H9 (cell line): ENCODE measurements at regions not wholly inside any gene's neighbourhood (a gene's known extent, or its start where the extent isn't known, plus 50 kb on each side); places are given as distances from the start of the nearest gene placed in this dataset.

ENCODE experiments used
- DNase-seq: peaks from one replicate; pipeline ENCODE4 v3.0.0-alpha.2; 2017
- H2AFZ ChIP-seq: one replicate; pipeline ENCODE4 v1.6.1; 2013; ENCODE audit warnings: mild to moderate bottlenecking, low read length, control low read depth, moderate library complexity
- H2AK5ac ChIP-seq: 2 replicates; pipeline ENCODE4 v1.6.1; 2013; ENCODE audit warnings: low read length, control low read depth, mixed read lengths; ENCODE audit not compliant: insufficient read length
- H2BK120ac ChIP-seq: one replicate; pipeline ENCODE4 v1.6.1; 2013; ENCODE audit warnings: low read depth, mild to moderate bottlenecking, low read length, control low read depth, inconsistent platforms; ENCODE audit not compliant: poor library complexity, severe bottlenecking
- H2BK12ac ChIP-seq: 2 replicates; pipeline ENCODE4 v1.6.1; 2013; ENCODE audit warnings: low read length, control low read depth, mixed read lengths, low read depth; ENCODE audit not compliant: insufficient read length
- H2BK15ac ChIP-seq: 2 replicates; pipeline ENCODE4 v1.6.1; 2013; ENCODE audit warnings: low read depth, low read length, control low read depth
- H2BK20ac ChIP-seq: one replicate; pipeline ENCODE4 v1.6.1; 2013; ENCODE audit warnings: low read depth, mild to moderate bottlenecking, low read length, control low read depth, inconsistent platforms; ENCODE audit not compliant: poor library complexity, severe bottlenecking
- H2BK5ac ChIP-seq: 2 replicates; pipeline ENCODE4 v1.6.1; 2013; ENCODE audit warnings: low read length, control low read depth, mixed read lengths; ENCODE audit not compliant: insufficient read length
- H3K14ac ChIP-seq: 2 replicates; pipeline ENCODE4 v1.6.1; 2013; ENCODE audit warnings: low read length, control low read depth; ENCODE audit not compliant: insufficient read depth
- H3K18ac ChIP-seq: 2 replicates; pipeline ENCODE4 v1.6.1; 2013; ENCODE audit warnings: low read depth, mild to moderate bottlenecking, mixed read lengths, low read length, control low read depth; ENCODE audit not compliant: insufficient read length
- H3K23ac ChIP-seq: 2 replicates; pipeline ENCODE4 v1.6.1; 2013; ENCODE audit warnings: low read length, control low read depth, mixed read lengths, low read depth; ENCODE audit not compliant: insufficient read length
- H3K23me2 ChIP-seq: 2 replicates; pipeline ENCODE4 v1.6.1; 2013; ENCODE audit warnings: low read depth, mild to moderate bottlenecking, mixed read lengths, low read length, control low read depth; ENCODE audit not compliant: insufficient read length, poor library complexity, severe bottlenecking
- H3K27ac ChIP-seq: 2 replicates; pipeline ENCODE4 v1.5.1; 2013; ENCODE audit warnings: low read length, control low read depth, mixed read lengths, low read depth; ENCODE audit not compliant: insufficient read length
- H3K27me3 ChIP-seq: 2 replicates; pipeline ENCODE4 v1.6.1; 2013; ENCODE audit warnings: low read length, control low read depth, inconsistent platforms; ENCODE audit not compliant: insufficient read depth
- H3K4ac ChIP-seq: 2 replicates; pipeline ENCODE4 v1.6.1; 2013; ENCODE audit warnings: low read depth, mild to moderate bottlenecking, control low read depth, inconsistent platforms, low read length, moderate library complexity
- H3K4me1 ChIP-seq: 2 replicates; pipeline ENCODE4 v1.6.1; 2013; ENCODE audit warnings: low read length, control low read depth, inconsistent platforms; ENCODE audit not compliant: insufficient read depth
- H3K4me2 ChIP-seq: 2 replicates; pipeline ENCODE4 v1.6.1; 2013; ENCODE audit warnings: low read length, control low read depth, mixed read lengths; ENCODE audit not compliant: insufficient read length, insufficient read depth
- H3K56ac ChIP-seq: 2 replicates; pipeline ENCODE4 v1.6.1; 2013; ENCODE audit warnings: low read depth, mild to moderate bottlenecking, mixed read lengths, low read length, control low read depth; ENCODE audit not compliant: insufficient read length
- H3K79me1 ChIP-seq: 2 replicates; pipeline ENCODE4 v1.6.1; 2013; ENCODE audit warnings: low read depth, mild to moderate bottlenecking, moderate library complexity, low read length, control low read depth, inconsistent platforms; ENCODE audit not compliant: insufficient read depth, poor library complexity, severe bottlenecking
- H3K79me2 ChIP-seq: 2 replicates; pipeline ENCODE4 v1.6.1; 2013; ENCODE audit warnings: low read length, control low read depth, inconsistent platforms; ENCODE audit not compliant: insufficient read depth
- H3K9ac ChIP-seq: 2 replicates; pipeline ENCODE4 v1.6.1; 2013; ENCODE audit warnings: low read length, control low read depth, mixed read lengths; ENCODE audit not compliant: insufficient read length; ENCODE audit errors: extremely low read depth
- H3K9me3 ChIP-seq: one replicate; pipeline ENCODE4 v1.6.1; 2013; ENCODE audit warnings: low read depth, low read length, inconsistent platforms; ENCODE audit not compliant: control insufficient read depth
- H3T11ph ChIP-seq: one replicate; pipeline ENCODE4 v1.6.1; 2013; ENCODE audit warnings: mild to moderate bottlenecking, low read length, control low read depth, inconsistent platforms
- H4K20me1 ChIP-seq: one replicate; pipeline ENCODE4 v1.6.1; 2013; ENCODE audit not compliant: control insufficient read depth, insufficient read length, insufficient read depth
- H4K5ac ChIP-seq: 2 replicates; pipeline ENCODE4 v1.6.1; 2013; ENCODE audit warnings: low read depth, mild to moderate bottlenecking, mixed read lengths, low read length, control low read depth; ENCODE audit not compliant: insufficient read length
- H4K8ac ChIP-seq: replicated peaks from 2 replicates; pipeline ENCODE4 v1.6.1; 2013; ENCODE audit warnings: low read length, control low read depth, mixed read lengths, low read depth; ENCODE audit not compliant: insufficient read length
- H4K91ac ChIP-seq: 2 replicates; pipeline ENCODE4 v1.6.1; 2013; ENCODE audit warnings: low read depth, mild to moderate bottlenecking, moderate library complexity, mixed read lengths, low read length, control low read depth; ENCODE audit not compliant: insufficient read length
- H3K27ac Mint-ChIP-seq, 3 experiments: 2 replicates in 2 of 3; 3 replicates in 1 of 3; pipeline ENCODE4 v1.8.0; 2020 to 2021; ENCODE audit warnings: mixed read lengths in 3 of 3, mild to moderate bottlenecking in 1 of 3, moderate library complexity in 1 of 3
- H3K27me3 Mint-ChIP-seq: 2 replicates; pipeline ENCODE4 v1.8.0; 2021; ENCODE audit warnings: low read depth, mild to moderate bottlenecking, moderate library complexity, mixed read lengths
- H3K36me3 Mint-ChIP-seq, 3 experiments: 2 replicates in 2 of 3; 3 replicates in 1 of 3; pipeline ENCODE4 v1.8.0; 2020 to 2021; ENCODE audit warnings: low read depth in 3 of 3, mixed read lengths in 3 of 3; ENCODE audit not compliant: insufficient read depth in 1 of 3
- H3K4me1 Mint-ChIP-seq, 2 experiments: 2 replicates each; pipeline ENCODE4 v1.8.0; 2020; ENCODE audit warnings: mixed read lengths in 2 of 2
- H3K4me3 Mint-ChIP-seq, 2 experiments: 2 replicates in 1 of 2; 3 replicates in 1 of 2; pipeline ENCODE4 v1.8.0; 2020 to 2021; ENCODE audit warnings: mild to moderate bottlenecking in 2 of 2, mixed read lengths in 2 of 2, moderate library complexity in 1 of 2
- H3K9me3 Mint-ChIP-seq, 2 experiments: 2 replicates in 1 of 2; 3 replicates in 1 of 2; pipeline ENCODE4 v1.8.0; 2020; ENCODE audit warnings: mild to moderate bottlenecking in 2 of 2, mixed read lengths in 2 of 2, moderate library complexity in 1 of 2
- CTCF ChIP-seq: fragments of 200-600 bp; sonication (generic); conservative IDR thresholded peaks from 3 replicates; pipeline ENCODE4 v1.8.0; 2021; ENCODE audit warnings: antibody characterized with exemption, mild to moderate bottlenecking

DNA sequence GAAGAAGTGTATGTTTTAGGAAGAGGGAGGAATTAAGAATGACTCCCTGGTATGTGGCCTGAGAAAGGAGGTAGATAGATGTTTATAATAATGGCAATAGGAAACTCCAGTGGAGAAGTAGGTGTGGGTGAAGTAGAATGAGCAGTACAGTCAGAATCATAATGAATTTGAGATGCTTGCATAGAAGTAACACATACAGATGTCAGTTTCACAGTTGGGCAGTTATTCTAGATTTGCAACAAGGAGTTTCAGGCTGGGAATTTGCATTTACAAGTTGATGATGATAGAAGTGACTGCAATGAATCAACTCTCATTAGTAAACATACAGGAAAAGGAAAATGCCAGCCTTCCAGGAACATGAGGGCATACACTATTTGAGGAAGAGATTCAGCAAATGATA is 149.0 kb downstream of the SLITRK1 start:
- no peak overlapping the region for H3K4ac ChIP-seq
- H3K79me2 ChIP-seq: no peaks in the 10 kb centered on the region

More for the DNA sequence above, 149.0 kb downstream of the SLITRK1 start:
- H3K4me3 Mint-ChIP-seq: no peak overlapping the region
- H3K4me1 Mint-ChIP-seq: peaks cover 18 to 20% of the 10 kb centered on the region in 2 experiments
- no peak overlapping the region for H4K8ac ChIP-seq
- H3K9ac ChIP-seq: no peak overlapping the region
- no peak overlapping the region for H2BK20ac ChIP-seq
- H3K23ac ChIP-seq: no peak overlapping the region
- no peaks in the 10 kb centered on the region for H3K27me3 Mint-ChIP-seq
- no peaks in the 10 kb centered on the region for H3K36me3 Mint-ChIP-seq
- no peak overlapping the region for H3K14ac ChIP-seq
- H3K27me3 ChIP-seq: no peaks in the 10 kb centered on the region
- H3K27ac ChIP-seq: no peak overlapping the region
- TF ChIP-seq CTCF: no peak
- no peaks in the 10 kb centered on the region for H4K20me1 ChIP-seq
- no peak overlapping the region for H2BK12ac ChIP-seq
- H2BK5ac ChIP-seq: no peak overlapping the region
- no peaks in the 10 kb centered on the region for H3K23me2 ChIP-seq
- no peak overlapping the region for H2BK120ac ChIP-seq
- H3T11ph ChIP-seq: no peak overlapping the region
- DNase-seq: no peak
- no peaks in the 10 kb centered on the region for H3K79me1 ChIP-seq
- H3K27ac Mint-ChIP-seq: no peak overlapping the region
- H3K9me3 Mint-ChIP-seq: no peaks in the 10 kb centered on the region
- H4K91ac ChIP-seq: no peak overlapping the region
- no peak overlapping the region for H2AK5ac ChIP-seq
- H3K18ac ChIP-seq: no peak overlapping the region
- H4K5ac ChIP-seq: no peak overlapping the region
- H3K56ac ChIP-seq: no peak overlapping the region
- H3K9me3 ChIP-seq: no peaks in the 10 kb centered on the region
- no peak overlapping the region for H2BK15ac ChIP-seq
- H3K4me2 ChIP-seq: no peak overlapping the region
- no peaks in the 10 kb centered on the region for H3K4me1 ChIP-seq
- H2AFZ ChIP-seq: no peak overlapping the region
